Hepatic stellate cell (primary cell): ENCODE measurements at regions not wholly inside any gene's neighbourhood (a gene's known extent, or its start where the extent isn't known, plus 50 kb on each side); places are given as distances from the start of the nearest gene placed in this dataset.

Experiments used
- DNase-seq: peaks from one replicate; pipeline ENCODE4 v3.0.0; 2011; ENCODE audit warnings: low spot score

DNA sequence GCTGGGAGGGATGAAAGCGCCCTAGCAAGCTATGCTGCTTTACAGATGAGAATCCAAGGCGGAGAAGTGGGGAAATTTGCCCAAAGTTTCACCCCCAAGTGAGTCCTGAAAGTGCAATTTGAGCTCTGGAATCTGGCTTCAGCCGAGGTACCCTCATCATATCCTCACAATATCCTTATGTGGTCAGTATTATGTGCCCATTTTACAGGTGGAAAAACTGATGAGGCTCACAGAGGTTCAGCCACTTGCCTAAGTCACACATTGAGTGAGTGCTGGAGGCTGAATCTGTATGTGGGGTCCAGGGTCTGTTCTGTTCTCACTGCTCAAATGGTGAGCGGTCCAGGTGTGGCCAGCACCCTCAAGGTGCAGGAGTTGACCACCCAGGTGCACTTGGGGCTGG lies 85.3 kb downstream of the MATN1 start:
- DNase-seq = no peak

DNA sequence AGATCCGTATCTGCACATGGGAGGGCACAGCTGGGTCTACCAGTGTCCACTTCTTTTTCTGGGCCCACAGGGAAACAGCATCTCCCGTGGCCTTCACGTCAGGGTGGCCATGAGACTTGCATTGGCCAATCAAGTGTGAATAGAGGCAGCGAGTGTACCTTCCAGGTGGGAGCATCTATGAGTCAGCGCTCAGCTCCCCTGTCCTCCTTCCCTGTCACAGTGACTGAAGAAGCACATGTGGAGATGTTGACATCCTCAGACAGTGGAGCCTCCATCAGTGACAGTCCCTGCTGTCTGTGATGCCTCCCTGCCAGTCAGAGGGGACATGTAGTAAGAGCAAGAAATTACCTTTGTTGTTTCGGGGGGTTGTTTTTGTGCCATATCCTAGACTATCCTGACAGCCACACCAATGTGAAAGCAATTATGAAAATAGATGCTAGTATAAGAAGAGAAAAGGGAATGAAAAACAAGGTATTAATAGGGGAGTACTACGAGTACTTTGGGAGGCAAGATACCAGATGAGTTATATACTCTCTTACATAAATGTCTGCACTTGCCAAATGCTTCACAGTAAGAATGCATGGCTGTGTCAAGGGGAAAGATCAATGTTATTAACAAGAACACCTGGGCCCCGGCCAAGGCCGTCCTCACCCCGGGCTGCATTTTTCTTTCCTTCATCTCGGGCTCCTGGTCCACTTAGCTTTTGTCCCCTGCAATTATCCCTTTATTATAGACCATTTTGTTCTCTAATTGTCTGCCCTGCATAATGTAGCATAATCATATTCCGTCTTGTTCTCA lies 86.0 kb downstream of the MATN1 start:
- no peak for DNase-seq

DNA sequence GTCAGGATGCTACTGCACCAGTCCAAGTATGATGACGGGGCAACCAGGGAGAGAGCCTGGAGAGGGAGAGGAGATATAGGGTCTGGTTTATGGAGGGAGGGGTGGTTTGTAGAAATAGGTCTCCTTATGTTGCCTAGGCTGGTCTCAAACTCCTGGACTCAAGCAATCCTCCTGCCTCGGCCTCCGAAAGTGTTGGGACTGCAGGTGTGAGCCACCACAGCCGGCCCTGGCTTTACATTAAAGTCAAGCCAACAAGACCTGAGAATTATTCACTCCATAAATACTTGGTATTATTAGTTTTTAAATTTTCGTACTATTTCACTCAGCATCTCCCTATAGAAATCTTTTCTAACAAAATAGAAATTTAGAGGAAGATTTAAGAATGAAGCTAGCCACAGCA lies 86.8 kb downstream of the MATN1 start:
- DNase-seq = no peak

DNA sequence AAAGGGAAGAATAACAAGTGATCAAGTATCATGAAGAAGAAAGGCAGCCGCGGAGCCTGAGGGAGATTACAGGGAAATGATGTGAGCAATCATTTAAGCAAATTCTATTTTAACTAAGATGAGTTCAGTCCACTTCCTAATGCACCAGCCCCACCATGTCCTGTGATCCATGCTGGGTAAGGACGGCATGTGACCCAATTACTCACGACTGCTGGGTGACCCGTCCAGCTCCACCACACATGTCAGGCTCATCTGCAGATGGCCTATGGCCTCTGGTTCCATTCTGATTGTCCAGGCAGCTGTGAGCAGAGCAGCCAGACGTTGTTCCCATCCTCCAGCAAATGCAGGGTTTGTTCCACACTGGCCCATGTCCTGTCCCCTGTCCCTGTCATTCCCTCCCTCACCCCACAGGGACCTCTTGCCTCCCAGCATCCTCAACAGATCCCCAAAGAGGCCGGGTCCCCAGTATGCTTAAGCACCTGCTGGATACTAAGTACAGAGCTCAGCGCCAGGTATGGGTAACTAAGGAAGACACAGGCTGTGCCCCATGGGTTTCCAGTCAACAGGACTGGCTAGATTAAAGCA lies 87.9 kb downstream of the MATN1 start:
- DNase-seq = no peak

DNA sequence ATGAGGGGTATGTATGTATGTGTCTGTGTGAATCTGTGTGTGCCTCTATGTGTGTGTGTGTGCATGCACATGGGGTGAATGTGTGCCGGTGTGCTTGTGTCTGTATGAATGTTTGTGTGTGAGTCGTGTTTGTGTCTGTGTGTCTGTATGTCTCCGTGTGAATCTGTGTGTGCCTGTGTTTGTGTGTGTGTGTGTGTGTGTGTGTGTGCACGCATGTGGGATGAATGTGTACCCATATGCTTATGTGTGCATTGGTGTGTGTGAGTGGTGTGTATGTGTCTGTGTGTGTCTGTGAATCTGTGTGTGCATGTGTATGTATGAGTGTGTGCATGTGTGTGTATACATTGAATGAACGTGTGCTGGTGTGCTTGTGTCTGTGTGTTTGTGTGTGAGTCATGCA lies 88.9 kb downstream of the MATN1 start:
- DNase-seq = no peak

DNA sequence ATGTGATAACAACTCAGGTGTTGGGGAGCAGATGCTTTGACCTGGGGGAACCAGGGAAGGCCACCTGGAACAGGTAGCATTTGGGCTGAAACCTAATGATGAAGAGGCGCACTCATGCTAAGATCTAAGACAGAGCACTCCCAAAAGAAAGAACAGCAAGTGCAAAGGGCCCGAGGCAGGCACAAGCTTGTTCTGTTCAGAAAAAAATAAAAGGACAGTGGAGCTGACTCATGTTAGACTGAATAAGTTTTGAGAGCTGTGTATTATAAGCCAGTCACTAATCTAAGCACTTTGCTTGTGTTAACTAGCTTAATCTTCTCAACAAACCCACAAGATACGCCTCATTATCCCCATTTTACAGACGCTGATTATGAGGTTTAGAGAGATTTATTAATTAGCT lies 90.1 kb downstream of the MATN1 start:
- DNase-seq = no peak

DNA sequence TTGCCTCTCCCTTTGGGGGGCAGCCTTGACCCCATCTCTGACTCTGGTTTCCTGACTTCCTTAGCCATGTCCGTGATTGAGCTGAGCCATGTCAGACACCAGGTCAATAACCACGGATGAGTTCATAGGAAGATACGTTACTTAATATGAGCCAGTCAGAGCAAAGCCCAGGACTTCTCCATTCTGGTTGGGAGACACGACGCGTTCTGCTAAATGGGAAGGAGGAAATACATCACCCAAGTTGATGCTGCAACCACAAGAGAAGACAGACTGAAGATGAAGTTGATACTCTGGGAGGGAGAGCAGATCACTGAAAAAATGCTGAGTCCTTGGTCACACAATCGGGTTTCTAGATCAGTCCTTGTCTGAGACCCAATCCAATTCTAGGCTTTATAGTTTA lies 90.9 kb downstream of the MATN1 start:
- no peak for DNase-seq

DNA sequence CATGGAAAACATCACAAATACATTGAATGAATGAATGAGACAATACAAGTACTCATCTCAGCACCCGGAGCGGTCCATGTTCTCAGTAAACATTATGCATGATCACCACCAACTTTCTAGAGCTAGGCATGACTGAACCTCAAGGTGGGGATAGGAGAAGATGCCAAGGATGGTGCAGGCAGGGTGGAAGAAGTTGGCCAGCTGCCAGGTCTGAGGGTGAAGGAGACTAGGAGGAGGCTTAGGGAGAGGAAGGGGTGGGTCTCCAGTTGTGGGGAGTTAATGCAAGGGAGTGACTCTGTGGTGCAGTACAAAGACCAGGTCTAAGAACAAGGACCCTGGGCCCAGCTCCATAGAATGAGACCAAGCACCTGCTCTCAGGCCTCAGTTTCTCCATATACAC lies 91.7 kb downstream of the MATN1 start:
- DNase-seq = no peak

DNA sequence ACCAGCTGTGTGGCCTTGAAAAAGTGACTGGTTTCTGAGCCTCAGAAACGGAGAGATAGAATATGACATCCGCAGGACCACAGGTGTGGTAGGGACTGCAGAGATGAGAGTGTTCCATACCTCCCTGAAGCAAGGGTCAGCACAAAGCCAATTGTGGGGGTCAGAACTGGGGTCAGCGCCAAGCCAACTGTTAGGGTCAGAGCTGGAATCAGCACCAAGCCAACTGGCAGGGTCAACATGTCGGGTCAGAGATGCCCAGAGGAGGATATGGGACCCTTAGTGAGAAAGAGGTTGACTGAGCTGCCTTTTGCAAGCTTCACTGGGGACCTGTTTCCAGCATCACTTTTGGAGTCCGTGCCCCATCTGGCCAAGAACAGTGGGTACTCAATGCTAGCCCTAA lies 93.9 kb downstream of the MATN1 start:
- DNase-seq = no peak

DNA sequence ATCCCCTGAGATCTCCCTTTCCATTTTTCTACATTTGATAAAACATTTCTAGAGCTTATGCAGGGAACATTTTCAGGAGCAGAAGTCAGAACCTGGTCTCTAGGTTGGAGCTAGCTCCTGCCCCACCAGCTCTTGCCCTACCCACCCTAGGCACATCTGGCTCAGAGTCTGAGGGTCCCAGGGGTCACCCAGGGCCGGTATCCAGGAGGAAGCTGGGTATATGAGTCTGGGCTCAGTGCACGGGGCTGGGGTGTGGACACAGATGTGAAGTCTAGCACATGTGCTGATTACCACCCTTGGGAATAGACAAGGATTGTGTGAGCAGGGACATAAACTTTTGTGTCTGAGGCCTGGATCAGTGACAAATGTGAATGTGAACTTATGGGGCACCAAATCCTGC lies 95.4 kb downstream of the MATN1 start:
- DNase-seq = no peak

DNA sequence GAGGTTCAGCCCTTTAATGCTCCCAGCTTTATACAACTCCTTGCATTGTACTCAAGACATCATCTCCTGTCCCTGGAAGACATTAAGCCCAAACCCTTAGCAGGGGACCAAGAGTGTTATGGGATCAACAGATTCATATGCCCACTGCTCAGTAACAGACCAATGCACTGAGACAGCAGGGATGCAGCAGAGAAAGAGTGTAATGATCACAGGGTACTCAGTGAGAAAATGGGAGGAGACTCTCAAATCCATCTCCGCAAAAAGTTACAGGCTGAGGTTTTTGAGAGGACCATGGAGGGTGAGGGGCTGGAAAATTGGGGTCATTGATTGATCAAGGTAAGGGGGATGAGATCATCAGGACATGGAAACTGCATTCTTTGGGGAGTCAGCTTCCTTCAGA lies 96.2 kb downstream of the MATN1 start:
- no peak for DNase-seq

DNA sequence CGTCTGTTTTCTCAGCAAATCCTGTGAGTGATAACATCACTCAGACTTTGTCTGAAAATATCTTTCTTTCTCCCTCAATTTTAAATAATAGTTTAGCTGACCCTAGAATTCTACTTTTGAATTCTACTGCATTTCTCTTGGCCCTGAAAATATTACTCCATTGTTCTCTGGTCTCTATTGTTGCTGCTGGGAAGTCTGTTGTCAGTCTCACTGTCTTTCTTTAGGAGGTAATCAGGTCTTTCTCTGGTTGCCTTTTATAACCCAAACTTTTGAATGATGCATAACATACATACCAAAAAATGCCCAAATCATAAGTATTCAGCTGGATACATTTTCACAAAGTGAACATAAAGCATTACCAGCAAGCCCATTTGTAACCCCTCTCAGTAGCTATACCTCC lies 100.0 kb downstream of the MATN1 start:
- DNase-seq = no peak

DNA sequence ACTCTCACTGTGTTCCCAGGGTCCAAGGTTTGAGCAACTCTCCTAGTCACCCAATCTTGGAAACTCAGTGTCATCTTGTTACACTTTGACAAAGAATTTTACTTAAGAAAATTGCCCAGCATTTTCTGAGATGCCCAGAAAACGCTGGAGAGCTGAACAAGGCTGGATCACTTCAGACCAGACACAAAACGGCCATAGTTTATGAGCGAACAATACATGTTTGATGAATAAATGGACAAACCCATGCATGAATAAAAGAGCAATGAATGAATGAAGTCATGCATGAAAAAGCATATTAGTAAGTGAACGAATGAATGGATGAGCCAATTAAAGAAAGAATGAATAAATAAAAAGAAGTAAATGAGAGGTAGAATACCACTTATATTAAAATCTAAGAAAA lies 103.8 kb downstream of the MATN1 start:
- DNase-seq = no peak

DNA sequence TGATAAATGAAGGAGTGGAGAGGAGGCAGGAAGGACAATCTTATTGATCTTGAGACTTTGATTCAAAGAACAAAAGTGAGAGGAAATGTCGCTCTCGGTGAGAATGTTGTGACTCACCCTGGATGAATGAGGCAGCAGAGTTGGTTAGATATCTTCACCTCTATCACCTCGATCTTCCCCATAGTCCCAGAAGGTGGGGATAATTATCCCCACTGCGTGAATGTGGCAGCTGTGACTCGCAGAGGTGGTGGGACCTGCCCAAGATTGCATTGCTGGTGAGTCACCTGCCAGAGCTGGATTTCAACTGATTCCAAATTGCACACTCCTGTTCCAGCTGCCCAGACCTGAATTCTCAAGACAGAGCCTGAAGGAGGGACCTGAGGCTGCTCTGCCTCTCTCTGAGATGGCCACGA lies 105.0 kb downstream of the MATN1 start:
- DNase-seq = no peak

DNA sequence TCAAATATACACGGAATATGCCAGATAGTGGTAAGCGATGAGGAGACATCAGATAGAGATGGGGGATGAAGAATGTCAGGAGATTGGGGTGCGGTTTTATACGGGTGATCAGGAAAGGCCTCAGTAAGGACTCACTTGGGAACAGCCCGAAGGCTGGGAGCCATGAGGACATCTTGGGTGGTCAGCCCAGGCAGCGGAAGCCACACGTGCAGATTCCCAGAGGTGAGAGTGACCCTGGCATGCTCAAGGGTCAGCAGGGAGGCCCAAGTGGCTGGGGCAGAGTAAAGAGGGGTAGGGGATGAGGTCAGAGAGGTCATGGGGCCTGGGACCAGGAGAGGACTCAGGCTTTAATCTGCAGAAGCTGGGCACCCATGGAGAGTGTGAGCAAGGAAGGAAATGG lies 106.6 kb downstream of the MATN1 start:
- no peak for DNase-seq

DNA sequence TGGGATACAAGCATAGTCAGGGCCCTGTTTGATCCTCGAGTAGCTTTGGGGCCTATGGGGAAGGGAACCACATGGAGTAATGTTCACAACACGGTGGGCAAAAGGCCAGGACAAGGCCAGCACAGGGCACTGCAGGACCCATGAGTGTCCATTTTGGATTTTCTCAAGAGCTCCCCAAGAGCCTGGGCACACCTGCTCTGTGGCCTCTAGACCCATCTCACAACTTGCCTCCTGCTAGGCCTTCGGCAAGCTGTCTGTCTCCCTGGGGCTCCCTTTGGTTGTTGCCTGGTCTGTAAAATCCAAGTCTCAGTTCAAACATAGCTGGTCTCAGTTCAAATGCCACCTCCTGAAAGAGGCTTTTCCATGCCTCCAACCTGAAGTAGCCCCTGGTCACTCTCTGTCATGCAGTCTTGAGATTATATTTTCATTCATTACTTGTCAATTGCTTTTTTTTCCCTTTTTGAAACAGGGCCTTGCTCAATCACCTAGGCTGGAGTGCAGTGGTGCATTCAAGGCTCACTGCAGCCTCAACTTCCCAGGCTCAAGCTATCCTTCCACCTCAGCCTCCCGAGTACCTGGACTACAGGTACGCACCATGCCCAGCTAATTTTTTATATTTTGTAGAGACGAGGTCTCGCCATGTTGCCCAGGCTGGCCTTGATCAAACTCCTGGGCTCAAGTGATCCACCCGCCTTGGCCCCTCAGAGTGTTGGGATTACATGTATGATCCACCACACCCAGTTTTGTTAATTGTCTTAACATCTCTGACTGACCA lies 107.4 kb downstream of the MATN1 start:
- DNase-seq = no peak

DNA sequence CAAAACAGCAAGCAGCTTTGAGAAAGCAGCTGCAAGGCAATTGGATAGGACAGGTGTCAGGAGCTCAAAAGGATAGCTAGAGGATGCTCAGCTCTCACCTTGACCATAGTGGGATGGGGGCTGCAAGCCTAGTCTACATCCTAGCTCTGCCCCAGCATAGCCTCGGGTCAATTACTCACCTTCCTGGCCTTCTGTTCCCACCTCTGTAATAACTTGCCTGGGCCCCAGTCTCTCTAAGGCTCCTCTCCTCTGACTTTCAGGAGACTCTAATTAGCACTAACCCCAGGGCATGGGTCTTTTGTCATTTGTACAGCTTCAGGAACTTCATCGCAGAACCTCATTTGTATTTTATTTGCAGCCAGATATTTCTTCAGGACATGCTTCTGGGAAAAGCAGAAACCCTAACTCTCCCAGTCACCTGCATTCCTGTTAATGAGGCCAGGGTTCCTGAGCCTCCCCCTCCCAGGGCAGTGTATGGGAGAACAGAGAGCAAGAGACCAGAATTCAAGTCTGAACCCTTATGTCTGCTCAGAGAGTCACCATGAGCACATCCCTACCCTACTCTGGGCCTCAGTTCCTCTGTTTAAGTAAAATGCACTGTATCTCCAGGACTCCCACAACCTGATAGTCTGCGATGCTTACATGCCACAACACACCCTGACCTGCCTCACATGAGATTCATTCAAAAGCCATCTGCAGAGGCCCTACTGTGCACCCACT lies 108.1 kb downstream of the MATN1 start:
- no peak for DNase-seq

DNA sequence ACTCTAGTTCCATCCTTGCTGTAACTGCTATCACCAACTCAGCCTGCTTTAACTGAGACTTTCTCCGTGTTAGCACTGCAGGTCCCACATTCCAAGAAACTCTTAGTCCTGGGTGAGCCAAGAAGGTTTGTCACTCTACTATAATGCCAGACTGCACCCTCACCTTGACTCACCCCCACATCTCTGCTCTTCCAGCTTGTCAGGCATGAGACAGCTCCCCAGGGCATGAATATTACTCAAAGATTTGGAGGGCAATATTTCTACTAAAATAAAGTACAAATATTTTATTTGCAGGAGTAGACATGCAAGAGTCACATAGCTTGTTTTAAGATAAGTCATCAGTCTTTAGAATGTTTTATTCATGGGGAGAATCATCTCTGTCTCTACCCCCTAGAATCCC lies 110.2 kb downstream of the MATN1 start:
- no peak for DNase-seq

DNA sequence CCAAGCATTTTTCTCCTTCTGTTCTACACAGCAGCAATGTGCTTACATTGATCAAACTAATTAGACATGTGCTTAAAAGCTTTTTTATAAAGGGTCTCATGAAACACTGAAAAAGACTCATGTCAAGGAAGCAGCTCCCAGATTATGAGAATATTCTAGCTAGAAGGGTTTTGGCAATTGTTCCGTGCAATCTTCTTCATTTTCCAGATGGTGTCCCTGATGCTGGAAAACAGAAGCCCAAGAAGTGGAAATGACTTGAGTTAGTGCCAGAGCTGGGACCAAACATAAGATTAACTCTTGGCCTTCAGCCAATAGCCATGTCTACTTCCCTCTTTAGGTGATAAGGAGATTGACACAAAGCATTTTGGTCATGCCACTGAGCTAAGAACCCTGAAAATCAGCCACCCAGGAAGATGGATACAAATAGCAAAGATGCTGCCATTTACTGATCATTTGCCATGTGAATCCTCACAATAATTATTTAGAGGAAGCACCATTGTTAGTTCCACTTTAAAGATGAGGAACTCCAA lies 110.8 kb downstream of the MATN1 start:
- no peak for DNase-seq

DNA sequence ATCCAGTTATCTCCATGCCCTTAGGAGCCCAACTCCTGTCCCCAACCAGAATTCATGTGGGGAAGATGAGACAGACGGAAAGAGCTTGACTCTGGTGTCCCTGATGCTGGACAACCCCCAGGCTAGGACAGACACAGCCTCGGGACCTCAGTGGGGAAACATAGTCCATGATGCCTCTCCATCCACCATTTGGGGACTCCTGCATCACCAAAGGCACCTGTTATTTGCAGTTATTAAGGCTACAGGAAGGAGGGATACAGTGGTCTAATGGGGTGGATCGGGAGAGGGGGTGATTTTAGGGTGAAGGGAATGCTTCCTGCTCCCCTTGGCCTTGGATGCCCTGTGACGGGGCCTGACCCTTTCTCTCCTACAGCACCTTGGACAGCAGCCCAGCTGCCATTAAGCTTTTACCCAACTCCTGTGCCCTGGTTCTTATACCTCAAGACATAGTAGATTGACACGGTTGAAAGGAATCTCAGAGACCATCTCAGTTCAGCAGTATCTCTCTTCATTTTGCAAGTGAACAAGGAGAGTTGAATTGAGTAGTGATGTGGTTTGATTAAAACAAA lies 111.6 kb downstream of the MATN1 start:
- no peak for DNase-seq

DNA sequence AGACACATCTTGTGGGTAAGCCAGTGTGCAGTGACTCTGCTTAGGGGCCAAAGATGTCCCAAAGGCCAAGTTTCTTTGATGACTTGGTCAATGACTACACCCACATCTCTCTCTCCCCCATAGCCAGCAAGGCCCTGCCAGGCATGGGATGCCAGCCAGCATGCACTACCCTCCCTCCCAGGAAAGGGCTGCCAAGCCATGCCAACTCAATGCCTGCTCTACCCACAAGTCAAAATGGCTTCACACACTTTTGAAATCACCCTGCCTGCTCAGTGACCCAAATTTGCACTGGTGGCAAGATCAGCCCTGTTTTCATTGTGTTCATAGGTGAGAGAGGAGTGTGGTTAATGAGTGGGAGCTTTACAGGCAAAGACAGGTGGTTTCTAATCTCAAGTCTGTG lies 112.5 kb downstream of the MATN1 start:
- DNase-seq = no peak

DNA sequence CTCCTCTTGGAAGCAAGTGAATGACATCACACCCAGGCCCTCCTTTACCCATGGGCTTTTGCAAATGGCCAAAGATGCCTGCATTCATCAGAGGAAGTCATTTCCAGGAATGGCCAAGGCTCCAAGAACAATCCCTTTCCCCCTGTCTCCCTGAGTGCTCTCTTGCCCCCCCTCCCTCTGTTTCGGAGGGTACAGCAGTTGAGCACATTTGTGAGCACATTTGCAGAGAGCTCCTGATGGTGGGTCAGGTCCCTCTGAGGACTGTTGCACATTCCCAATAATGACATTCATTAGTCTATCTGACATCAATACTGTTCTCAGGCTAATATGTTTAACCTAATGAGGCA lies 113.4 kb downstream of the MATN1 start:
- no peak for DNase-seq
